LoVo (cell line): ENCODE measurements at regions not wholly inside any gene's neighbourhood (a gene's known extent, or its start where the extent isn't known, plus 50 kb on each side); places are given as distances from the start of the nearest gene placed in this dataset.
"Not testable (repeated sequence)": the region's sequence is repeated elsewhere in the genome, so short reads cannot be mapped to it uniquely, and the experiment has no call there.

ENCODE experiments used
- DNase-seq: peaks from one replicate; pipeline ENCODE4 v3.0.0-alpha.2; 2016; ENCODE audit warnings: low spot score

DNA sequence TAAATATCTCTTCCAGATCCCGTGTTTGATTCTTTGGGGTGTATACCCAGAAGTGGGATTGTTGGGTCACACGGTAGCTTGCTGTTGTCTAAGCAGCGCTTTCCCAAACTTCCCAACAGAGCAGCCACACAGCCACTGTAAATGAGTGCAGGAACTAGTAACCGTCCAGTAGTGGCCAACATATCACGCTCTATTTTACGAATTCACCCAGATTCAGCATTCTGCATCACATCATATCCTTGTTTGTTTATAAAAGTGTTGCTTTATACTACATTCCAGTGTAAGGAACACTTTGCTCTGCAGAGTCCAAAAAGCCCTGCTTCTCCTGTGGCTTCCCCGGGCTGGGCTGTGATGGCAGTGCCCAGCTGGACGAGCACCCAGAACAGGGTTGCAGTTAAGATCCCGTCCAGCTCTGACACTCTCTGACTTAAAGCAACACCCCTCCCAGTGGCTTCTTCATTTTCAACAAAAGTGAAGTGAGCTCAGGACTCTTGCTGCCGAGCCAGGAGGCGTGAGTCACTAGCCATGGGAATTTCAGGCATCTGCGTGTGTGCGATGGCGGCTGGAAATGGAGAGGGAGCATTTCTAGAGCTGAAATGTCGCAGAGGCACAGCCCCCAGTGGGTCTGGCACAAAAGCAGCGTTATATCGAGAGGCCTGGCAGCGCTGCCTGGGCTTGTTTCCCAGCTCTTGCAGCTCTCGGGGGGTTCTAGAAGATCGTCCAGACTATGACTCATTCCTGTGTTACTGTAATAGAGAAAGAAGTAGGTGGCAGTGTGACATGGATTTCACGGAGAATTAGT, 216.3 kb upstream of the ECI2 start:
- peak; percentile 60 for DNase-seq

DNA sequence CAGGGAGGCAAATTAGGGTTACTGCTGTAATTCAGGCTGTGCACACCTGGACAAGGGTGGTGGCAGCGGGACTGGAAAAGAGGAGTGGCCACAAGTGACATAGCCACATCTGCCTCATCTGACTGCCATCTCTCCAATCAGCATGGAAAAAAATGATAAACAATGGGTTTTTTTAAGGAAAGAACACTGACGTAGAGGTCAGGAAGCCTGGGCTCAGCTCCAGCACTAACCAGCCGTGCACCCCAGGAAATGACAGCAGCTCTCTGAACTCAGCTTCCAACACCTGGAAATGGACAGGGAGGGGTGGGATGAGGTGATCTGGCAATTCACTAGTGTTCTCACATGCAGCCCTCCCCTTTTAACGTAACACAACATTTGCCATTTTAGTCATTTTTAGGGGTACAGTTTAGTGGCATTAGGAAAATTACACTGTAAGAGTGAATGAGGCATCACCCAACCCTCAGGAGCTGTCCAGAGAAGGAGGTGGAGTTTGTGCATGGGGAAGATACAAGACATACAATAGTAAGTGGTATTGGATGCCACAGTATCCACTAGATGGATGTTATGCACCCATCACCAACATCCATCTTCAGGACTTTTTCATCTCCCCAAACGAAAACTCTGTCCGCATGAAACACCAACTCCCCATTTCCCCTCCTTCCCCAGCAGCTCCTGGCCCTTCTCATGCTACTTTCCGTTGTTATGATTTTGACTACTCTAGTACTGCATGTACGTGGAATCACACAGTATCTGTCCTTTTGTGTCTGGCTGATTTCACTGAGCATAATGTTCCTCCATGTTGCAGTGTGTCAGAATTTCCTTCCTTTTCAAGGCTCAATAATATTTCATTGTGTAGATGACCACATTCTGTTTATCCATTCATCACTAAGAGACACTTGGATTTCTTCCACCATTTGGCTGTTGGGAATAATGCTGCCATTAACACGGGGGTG, 215.5 kb upstream of the ECI2 start:
- DNase-seq: no peak

DNA sequence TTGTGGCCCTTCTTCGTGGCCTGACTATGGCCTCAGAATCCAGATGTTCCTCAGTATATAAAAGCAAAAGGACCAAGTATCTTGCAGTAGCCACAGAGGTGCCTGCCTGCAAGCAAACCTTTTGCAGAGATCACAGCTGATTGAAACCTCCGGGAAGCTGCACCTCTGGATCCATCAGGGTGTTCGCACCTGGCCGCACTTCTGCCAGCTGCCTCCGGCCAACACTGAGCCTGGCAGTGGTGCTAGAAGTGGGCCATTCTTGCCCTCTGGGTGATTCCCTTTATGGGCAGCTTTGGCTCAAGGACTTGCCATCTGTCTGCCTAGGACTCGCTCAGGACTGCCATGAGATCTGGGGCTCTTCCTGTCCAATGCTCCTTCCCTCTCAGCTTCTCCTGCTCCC, 214.6 kb upstream of the ECI2 start:
- DNase-seq: no peak

DNA sequence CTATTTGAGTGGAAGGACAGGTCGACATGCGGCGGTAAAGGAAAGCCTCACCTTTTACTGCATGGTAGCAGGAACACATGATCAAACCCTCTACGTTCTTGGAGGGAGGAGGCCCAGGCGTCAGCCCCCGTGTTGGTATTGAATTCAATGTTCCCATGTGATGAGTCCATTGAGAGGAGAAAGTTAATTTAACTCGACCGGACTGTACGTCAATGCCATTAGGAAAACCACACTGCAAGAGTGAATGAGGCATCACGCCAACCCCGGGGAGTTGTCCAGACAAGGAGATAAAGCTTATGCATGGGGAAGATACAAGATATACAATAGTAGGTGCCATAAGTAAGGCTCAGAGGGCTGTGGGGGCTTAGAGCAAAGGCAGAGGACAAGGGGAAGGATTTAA, 213.9 kb upstream of the ECI2 start:
- no peak for DNase-seq

DNA sequence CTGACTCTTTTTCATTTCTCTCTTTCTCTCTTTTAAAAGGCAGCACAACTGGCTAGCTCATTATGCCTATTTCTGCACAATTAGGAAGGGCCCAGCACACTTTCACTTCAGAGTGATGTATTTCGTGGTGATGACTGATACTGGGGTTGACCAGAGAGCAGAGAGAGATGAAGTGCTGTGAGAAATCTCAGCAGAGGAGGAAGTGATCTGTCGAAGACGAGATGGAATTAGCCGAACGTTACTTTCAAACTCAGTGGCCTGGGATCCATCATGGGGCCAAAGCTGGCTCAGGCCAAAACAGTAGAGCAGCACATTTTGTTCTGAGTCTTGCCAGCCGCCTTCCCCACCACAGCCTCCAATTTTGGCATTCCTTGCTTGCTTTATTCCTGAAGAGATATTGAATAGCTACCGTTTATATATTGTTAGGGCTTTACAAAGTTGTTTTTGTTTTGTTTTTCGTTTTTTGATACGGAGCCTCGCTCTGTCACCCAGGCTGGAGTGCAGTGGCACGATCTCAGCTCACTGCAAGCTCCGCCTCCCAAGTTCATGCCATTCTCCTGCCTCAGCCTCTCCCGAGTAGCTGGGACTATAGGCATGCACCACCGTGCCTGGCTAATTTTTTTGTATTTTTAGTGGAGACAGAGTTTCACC, 213.2 kb upstream of the ECI2 start:
- no peak for DNase-seq

DNA sequence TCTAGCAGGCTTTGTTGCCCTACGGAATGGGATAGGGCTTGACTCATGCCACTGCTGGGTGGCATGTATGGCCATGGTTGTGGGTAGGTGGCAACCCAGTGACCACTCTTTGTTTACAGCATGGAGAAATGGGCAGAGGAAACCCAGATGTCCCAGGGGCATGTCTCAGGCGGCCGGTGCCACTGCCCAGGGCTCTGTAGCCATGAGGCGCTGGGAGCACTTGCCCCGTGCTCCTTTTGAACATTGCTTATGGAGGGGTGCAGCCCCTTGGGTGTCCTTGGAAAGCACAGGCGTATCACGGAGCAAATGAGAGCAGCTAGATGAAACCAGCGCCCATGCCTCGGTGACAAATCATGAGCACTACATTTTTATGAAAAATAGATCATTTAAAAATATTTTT, 212.5 kb upstream of the ECI2 start:
- DNase-seq: no peak

DNA sequence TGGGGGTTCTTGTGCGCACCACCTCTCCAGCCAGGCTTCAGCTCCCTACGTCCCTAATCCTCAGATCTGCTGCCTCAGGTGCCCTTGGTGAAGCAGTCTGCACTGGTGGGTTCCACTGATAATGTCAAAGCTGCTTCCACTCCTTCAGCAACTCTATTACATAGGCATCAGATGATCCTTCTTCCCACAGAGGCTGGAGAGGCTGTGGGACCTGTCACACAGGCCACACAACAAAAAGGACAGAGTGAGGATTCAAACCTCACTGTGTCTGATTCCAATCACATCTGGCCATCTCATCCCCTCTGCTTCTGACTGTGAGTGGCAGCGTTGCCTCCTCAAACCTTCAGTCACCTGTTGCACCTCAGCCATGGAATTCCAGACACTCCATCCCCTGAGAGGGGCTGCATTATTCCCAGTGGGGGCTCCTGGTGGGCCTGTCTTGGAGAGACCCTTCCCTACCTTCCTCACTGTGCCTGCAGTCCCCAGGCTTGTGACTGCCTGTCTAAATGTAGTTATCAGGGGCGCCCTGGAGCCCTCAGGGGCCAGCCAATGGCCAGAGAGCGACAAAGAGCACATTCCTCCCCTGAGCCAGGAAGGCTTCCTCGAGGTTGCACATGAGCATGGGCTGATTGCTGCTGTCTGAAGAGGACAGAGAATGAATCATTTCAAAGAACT, 211.4 kb upstream of the ECI2 start:
- no peak for DNase-seq

DNA sequence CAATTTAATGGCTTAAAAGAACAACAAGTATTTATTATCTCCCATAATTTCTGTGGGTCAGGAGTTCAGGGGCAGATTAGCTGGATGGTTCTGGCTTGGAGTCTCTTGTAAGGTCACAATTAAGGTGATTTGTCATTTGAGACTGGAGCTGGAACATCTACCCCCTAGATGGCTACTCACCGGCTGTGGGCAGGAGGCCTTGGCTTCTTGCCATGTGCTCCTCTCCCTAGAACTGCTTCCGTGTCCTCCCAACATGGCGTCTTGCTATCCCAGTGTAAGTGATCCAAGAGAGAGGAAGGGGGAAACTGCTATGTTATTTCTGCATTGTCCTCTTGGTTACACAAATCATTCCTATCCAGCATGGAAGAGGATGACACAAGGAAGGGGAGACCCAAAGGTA, 210.2 kb upstream of the ECI2 start:
- DNase-seq: no peak

DNA sequence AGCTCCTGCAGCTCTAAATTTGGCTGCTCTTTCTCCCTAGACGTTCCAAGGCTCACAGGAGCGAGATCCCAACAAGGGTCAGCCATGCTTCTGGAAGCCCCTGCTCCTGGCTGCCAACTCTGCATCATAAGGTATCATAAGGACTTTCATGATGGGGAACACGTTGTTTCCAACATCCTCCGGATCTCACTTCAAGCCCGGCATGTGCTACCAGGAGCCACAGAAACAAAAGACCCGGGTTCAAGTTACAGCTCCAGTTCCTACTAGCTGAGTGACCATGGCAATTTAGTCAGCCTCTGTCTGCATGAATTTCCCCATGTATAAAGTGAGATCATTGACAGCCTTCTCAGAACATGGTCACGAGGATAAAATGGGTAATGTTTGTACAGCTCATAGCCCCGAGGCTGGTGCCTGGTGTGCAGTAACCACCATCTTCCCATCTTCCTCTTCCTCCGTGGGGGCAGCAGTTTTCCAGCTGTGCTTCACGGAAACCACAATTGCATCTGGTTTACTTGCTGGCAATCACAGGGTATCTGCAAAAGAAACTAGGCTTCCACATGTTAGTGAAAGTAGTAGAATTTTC, 209.0 kb upstream of the ECI2 start:
- DNase-seq: no peak

DNA sequence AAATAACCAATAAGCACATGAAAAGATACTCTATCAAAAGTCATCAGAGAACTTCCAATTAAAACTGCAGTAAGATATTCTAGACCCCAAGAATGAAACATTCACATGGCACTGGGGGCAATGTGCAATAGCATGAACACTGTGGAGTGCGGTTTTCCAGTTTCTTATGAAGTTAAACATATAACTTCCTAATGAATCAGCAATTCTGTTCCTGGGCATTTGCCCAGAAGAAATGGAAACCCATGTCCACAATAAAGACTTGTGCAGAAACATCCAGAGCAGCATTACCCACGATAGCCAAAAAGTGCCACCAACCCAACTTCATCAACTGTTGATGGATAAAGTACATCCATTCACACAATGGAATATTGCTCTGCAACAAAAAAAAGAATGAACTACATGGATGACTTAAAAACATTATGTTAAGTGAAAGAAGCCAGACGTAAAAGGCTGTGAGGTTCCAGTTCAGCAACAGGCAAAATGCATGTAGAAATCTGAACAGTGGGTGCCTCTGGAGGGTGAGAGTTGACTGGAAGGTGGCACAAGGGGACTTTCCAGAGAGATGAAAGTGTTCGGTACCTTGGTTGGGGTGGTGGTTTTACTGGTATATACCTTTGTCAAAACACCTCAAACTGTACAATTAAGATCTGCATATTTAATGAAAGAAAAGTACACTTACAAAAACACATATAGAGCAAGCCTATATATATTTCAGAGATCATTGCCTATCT, 207.2 kb upstream of the ECI2 start:
- DNase-seq: no peak

DNA sequence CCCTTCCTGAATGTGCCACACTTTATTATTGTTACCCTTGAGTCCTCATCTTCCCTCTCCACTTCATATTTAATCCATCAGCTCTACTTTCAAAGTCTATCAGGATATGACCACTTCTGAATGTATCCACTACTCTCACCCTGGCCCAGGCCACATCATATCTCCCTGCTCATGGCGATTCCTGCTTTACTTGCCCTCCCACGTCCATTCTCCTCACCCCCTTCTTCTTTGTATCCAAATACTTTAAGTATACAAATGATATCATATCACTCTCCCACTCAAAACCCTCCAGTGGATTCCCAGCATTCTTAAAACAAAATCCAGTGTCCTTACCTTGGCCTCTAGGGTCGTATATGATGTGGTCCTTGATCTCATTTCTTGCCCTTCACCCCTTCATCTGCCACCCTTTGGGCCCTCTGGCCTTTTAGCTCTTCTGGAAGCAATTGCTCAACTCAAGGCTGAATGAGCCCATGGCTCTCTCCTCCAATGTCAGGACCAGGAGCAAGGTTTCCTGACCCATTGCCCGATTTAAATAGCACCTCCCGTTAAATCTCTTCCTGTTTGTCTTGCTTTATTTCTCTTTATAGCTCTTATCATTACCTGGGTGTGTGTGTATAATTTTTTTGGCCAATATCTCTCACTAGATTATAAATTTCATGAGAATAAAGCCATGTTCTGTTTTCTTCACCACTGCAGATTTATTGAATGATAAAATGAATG, 205.9 kb upstream of the ECI2 start:
- no peak for DNase-seq

DNA sequence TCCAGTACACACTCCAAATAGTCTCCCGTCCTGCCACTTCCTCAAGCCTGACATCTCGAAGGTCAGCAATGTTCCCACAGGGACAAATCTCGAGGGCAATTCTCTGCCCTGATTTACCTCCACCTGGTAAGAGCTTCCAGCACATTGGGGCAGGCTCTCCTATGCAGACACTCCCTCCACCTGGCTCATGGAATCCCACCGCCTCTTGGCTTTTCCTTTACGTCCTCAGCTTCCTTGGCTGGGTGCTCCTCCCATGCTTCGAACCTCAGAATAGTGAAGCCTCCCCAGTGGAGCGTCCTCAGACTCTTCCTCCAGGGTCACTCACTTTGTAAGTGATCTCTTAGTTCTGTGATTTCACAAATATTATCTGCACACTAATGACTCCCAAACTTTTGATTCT, 205.2 kb upstream of the ECI2 start:
- DNase-seq: no peak

DNA sequence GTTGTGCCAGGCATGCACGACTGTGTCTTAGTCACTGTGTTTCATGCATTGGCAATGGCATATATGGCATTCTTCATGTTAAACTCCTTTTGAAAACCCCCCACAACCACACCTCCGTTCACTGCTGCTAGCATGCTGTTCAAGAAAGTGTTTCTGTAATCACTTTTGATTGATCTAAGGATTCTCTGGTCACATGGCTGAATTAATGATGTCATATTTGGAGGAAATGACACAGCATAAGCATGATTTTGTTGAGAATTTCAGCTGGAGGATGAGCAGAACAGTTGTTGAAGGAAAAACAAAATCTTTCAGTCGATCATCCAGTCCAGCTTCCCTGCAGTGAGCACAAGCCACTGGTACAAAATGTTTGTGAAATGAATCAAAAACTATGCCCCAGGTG, 203.5 kb upstream of the ECI2 start:
- DNase-seq: no peak

DNA sequence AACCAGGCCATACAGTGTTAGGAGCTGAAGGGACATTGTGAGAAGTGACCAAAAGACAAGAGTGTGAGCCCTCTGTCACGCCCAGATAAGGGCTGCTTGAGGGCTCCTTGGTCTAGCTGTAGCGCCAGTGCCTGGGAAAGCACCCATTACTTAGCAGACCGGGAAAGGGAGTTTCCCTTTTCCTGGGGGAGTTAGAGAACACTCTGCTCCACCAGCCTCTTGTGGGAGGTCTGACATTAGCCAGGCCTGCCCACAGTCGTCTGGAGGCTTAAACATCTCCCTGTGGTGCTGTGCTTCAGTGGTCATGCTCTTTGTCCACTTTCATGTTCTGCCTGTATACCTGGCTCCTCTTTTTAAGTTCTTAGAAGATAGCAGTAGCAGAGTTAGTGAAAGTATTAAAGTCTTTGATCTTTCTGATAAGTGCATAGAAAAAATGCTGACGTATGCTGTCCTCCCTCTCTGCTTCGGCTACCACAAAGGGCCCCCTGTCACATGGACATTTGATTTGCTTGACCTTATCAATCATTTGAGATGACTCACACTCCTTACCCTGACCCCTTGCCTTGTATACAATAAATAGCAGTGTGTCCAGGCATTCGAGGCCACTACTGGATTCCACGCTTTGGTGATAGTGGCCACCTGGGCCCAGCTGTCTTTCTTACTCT, 201.5 kb upstream of the ECI2 start:
- no peak for DNase-seq

DNA sequence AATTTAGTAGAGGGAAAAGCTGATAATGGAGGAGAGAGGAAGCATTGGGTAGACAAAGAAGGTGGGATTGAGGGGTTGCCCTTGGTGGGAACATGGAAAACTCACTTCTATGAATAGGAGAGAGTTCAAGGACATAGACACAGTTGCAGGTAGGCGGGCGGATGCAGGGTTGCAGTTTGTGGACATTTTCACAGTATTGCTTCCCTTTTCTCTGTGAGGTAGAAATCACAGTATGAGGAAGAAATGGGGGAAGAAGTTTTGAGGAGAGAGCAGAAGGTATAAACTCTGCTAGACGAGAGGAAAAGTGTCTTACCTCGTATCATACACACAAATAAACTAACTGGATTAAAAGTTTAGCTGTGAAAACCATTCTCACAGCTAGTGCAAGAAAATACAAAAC, 200.7 kb upstream of the ECI2 start:
- no peak for DNase-seq

DNA sequence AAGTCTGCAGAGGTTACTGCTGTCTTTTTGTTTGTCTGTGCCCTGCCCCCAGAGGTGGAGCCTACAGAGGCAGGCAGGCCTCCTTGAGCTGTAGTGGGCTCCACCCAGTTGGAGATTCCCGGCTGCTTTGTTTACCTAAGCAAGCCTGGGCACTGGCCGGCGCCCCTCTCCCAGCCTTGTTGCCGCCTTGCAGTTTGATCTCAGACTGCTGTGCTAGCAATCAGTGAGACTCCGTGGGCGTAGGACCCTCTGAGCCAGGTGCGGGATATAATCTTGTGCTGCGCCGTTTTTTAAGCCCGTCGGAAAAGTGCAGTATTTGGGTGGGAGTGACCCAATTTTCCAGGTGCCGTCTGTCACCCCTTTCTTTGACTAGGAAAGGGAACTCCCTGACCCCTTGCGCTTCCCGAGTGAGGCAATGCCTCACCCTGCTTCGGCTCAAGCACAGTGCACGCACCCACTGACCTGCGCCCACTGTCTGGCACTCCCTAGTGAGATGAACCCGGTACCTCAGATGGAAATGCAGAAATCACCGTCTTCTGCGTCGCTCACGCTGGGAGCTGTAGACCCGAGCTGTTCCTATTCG, 198.9 kb upstream of the ECI2 start:
- DNase-seq: not testable (repeated sequence)

DNA sequence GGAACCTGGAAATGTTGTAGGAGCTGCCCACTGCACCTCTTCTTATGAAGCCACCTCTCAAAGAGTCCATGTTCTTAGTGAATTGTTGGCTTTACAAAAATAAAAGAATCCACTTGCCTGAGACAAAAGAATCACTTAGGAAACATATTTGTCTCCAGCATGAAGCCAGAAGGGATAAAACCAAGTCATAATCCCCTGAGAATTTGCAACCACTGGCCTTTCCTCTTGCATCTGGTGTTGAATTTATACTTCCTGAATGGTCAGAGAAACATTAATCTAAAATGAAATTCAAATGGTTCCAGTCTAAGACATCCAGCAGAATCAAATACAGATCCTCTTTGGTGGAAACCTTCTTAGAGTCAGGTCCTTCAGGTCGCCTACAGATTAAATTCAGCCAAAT, 192.5 kb upstream of the ECI2 start:
- no peak for DNase-seq

DNA sequence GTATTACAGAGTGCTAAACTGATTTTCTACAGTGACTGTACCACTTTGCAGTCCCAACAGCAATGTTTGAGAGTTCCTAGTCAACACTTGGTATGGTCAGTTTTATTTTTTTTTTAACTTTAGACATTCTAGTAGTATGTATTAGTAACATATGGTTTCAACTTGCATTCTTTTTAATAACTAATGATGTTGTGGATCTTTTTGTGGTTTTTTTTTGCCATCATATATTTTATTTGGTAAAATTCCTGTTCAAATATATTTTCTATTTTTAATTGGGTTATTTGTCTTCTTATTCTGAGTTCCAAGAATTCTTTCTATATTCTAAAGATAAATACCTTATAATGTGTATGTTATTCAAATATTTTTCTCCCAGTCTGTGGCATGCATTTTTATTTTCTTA, 189.4 kb upstream of the ECI2 start:
- DNase-seq: no peak

DNA sequence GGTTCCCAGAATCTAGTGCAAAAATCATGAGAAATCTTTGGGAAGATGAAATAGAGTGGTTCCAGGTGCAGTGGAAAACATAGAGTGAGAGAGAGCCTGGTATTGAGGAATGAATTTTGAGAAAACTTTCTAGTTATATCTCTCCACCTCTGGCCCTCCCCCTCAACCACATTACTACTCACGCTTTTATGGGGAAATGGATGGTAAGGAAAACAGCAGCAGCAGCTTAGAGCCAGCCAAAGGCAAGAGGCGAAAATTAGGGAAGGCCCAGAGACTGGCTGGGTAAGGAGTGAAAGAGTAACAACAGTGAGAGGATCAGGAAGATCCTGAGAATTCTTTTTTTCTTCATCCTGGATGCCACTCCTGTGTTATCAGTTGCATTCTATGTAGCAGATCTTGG, 187.9 kb upstream of the ECI2 start:
- no peak for DNase-seq
